Stimulated activated CD8-positive, alpha-beta memory T cell treated with anti-CD3 and anti-CD28 coated beads, Interleukin-4, amount 100 ng/mL, for 4 hours (primary cell): ENCODE measurements at regions not wholly inside any gene's neighbourhood (a gene's known extent, or its start where the extent isn't known, plus 50 kb on each side); places are given as distances from the start of the nearest gene placed in this dataset.
"Not testable (repeated sequence)": the region's sequence is repeated elsewhere in the genome, so short reads cannot be mapped to it uniquely, and the experiment has no call there.

Source experiments
- DNase-seq, 2 donors: peaks; one replicate each; pipeline ENCODE4 v3.0.0-alpha.2; 2020; ENCODE audit warnings: low read depth in 2 of 2, low spot score in 1 of 2

DNA sequence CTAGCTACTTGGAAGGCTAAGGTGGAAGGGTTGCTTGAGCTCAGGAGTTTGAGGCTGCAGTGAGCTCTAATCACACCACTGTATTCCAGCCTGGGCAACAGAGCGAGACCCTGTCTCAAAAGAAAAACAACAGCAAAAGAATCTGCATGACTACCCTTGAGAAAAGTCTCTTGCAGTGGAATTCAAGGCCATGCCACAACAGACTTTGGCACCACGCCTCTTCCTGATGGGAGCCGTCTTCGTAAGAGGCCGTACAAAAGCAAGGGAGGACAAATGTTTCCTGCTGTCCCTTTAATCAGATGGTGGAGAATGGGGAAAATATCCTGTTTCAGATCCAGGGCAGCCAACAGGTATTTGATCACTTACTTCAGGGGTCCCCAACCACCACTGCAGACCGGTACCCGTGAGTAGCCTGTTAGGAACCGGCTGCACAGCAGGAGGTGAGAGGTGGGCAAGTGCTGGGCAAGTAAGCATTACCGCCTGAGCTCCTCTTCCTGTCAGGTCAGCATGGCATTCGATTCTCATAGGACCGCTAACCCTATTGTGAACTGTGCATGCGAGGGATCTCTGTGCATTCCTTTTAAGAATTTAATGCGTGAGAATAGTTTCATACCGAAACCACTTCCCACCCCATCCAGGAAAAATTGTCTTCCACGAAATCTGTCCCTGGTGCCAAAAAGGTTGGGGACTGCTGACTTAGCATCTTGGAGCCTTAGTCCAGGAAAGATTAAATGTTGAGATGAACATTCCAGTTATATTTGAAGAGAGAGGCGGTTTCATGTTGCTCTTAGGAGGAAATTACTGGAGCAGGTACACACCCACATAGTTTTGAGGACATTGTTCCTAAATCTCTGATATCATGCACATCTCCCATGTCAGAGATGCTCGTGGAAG is 94.4 kb upstream of the XPO1 start:
- DNase-seq, result no peak

DNA sequence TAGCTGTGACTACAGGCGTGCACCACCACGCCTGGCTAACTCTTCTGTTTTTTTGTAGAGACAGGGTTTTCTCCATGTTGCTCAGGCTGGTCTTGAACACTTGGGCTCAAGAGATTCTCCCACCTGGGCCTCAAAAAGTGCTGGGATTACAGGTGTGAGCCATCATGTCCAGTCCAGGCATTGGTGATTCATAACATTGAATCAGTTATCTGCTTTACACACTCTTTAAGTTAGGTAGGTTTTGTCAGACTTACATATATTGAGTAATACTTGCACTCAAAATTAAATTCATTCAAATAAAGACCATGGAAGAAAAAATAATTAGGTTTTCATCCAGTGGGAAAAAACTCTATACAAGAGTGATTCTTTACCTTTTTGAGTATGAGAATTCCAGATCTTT is 93.2 kb upstream of the XPO1 start:
- no peak for DNase-seq

GRCh38 chr2:61626827-61627226 is 88.7 kb upstream of the XPO1 start:
- no peak for DNase-seq

- DNase-seq, result no peak
Measured at GRCh38 chr2:61623747-61624146, 85.6 kb upstream of the XPO1 start.

DNA sequence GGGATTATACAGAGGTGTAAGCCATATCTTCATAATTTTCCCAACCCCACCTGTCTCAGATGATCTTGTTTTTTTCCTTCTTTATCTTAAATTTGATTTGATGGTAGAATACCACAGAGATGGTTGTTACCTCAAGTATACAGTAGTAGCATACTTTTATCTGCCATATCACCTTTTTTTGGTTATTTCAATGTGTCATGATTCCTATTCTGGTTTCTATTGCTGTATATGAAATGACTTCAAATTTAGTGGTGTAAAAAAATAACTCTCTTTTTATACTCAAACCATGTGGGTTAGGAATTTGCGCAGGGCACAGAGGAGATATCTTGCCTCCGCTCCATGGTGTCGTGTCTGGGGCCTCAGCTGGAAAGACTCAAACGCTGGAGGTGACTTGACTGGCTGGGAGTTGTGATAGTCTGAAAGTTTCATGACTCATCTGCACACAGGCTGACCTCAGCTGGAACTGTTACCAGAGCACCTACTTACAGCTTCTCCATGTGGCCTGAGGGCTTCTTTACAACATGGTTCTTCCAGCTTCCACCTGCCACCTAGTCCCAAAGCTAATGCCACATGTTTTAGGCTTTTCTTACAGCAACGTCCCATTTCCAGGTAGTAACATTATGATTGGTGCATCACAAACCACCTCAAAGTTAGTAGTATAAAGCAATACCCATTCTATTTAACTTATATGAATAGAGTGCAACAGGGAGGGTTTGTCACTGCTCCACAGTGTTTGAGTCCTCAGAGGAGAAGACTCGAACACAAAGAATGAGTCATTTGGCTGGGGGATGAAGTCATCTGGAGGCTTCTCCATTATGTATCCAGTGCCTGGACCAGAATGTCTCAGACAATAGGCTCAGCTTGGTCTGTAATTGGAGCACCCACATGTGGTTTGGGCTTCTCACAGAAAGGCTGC is 82.3 kb upstream of the XPO1 start:
- DNase-seq, result no peak

GRCh38 chr2:61619561-61619960 is 81.4 kb upstream of the XPO1 start:
- no peak for DNase-seq

DNA sequence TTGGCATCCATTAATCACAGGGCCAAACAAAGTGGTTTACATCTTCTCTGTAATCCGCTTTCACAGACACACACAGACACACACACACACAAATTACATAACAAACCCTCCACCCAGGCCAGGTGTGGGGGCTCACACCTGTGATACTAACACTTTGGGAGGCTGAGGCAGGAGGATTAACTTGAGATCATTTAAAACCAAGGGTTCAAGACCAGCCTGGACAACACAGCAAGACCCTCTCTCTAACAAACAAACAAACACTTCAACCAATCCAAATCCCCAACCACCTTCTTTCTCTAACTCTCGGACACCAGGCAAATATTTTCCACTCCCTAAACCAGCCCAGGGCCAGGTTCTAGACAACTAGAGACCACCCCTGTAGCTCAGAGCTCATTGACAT is 79.5 kb upstream of the XPO1 start:
- DNase-seq, result no peak

GRCh38 chr2:61605245-61605644 is 67.1 kb upstream of the XPO1 start:
- no peak for DNase-seq

GRCh38 chr2:61604433-61604832 is 66.3 kb upstream of the XPO1 start:
- DNase-seq, result no peak

DNA sequence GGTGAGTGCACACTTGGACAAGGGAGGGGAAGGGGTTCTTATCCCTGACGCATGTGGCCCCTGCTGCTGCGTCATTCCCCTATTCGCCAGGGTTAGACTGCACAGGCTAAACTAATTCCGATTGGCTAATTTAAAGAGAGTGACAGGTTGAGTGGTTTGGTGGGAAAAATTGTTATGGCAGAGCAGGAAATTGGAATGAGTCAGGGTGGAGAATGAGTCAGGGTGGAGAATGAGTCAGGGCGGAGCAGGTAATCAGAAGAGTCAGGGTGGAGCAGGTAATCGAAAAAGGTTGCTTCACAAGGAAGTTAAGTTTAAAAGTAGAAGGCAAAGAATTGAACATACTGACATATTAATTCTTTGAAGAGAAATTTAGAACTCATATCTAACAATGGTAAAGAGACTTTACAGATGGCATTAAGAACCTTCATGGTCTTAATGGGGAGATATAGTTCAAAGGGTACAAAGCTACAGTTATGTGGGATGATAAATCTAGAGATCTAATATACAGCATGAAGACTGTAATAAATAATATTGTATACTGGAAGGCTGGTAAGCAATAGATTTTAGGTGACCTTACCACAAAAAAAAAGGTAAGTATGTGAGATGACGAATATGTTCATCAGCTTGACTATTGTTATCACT is 60.5 kb upstream of the XPO1 start:
- DNase-seq, result not testable (repeated sequence)

DNA sequence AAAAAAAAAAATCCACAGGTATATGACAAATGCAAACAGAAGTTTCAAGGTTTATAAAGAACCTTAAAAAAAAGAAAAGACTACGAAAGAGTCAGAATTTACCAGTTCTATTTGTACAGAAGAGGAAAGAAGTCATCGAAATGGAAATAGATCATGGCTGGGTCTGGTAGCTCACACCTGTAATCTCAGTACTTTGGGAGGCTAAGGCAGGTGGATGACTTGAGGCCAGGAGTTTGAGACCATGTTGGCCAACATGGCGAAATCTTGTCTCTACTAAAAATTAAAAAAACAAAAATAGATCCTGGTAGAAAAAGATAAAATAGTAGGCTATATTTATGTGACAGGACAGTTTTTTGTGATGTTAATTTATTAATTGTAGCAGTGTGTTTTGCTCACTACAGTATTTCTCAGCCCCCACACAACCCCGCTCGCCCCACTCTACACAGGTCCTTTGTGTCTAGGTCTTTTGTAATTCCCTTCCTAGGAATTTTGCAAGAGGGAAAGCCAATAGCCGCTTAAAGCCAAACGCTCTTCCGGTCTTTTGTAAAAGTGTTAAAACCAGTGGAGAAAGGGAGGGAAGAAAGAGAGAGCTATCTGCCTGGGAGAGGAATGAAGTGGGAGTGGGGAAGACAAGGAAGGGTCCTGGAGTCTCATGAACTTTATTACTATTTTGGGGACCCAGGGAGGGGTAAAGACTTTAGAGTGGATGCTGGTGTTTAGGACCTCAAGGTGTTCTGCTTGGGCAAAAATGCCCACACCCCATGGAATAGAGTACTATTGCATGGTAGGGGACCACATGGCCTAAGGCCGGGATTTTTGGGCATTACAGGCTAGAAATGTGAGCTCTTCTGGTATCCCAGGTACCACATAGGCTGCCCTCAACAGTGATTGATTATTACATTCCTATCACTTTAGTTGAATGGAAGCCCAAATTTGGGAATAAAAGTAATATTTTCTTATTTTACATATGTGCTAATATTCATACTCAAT is 59.4 kb upstream of the XPO1 start:
- no peak for DNase-seq

GRCh38 chr2:61594201-61594600 is 56.0 kb upstream of the XPO1 start:
- not testable (repeated sequence) for DNase-seq

GRCh38 chr2:61593648-61594047 is 55.5 kb upstream of the XPO1 start:
- not testable (repeated sequence) for DNase-seq

- DNase-seq, result no peak
Measured at GRCh38 chr2:61590214-61590613, 52.1 kb upstream of the XPO1 start.

GRCh38 chr2:61588566-61588965 is 50.4 kb upstream of the XPO1 start:
- no peak for DNase-seq
